ENCODE measurements at regions not wholly inside any gene's neighbourhood (a gene's known extent, or its start where the extent isn't known, plus 50 kb on each side); places are given as distances from the start of the nearest gene placed in this dataset.

DNA sequence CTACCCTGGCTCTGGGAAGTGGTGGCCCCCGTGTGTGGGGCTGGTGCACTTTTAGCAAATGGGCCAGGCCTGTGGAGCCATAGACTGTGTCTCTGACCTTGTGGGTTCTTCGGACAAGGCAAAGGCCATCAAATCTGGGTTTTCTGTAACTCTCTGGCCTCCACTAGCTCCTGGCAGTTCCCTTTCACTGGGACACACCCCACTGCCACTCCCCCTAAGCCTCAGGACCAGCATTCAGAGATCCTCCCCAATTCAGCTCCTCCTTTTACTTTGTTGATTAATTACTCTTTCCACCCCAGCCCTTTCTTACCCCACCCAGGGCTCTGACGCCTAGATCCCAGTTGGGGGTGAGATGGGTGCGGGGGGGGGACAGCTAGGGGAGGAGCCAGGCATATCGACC, 53.9 kb upstream of the IRX3 start:
- no peaks in the 10 kb centered on the region for H3K36me3 ChIP-seq (ENCODE audit: control insufficient read depth in 2 of 3, insufficient read depth in 3 of 3, low read length in 3 of 3)

DNA sequence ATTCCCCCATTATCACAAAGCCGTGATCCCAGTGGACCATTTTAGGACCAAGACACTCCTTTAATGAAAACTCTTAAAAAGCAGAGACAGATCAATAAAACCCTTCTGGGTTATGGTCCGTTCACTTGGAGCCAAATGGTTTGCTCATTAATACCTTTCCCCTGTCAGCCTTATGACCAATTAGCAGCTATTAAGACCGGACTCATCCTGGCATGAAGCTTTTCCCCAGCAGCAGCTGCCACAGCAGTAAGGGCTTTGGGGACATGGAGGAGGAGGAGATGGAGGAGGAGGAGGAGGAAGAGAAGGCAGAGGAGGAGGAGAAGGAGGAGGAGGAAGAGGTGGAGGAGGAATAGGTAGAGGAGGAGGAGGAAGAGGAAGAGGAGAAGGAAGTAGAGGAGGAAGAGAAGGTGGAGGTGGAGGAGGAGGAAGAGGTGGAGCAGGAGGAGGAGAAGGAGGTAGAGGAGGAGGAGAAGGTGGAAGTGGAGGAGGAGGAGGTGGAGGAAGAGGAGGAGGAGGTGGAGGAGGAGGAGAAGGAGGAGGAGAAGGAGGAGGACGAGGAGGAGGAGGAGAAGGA, 50.1 kb upstream of the IRX3 start:
- Histone ChIP-seq H3K27ac (ENCODE audit: low read depth in 2 of 2, low read length in 2 of 2) (no peak overlapping the region), H3K27me3 (ENCODE audit: control insufficient read depth, insufficient read depth, low read length) (no peaks in the 10 kb centered on the region), H3K9ac (ENCODE audit: low read length in 3 of 3) (no peak overlapping the region), H3K9me3 (ENCODE audit: control insufficient read depth in 2 of 3, insufficient read depth in 1 of 3, low read length in 3 of 3) (no peaks in the 10 kb centered on the region), H3K4me1 (ENCODE audit: control insufficient read depth in 2 of 3, insufficient read depth in 2 of 3, low read depth in 1 of 3, low read length in 3 of 3) (no peaks in the 10 kb centered on the region), H3K36me3 (ENCODE audit: control insufficient read depth in 2 of 3, insufficient read depth in 3 of 3, low read length in 3 of 3) (no peaks in the 10 kb centered on the region), H3K4me3 (ENCODE audit: low read length in 3 of 3) (no peak overlapping the region)
- FAIRE-seq (no peak), DNase-seq (no peak)
- intact Hi-C loops (cut with DNase I), result no loop called here
- TF ChIP-seq, protein P1, sequence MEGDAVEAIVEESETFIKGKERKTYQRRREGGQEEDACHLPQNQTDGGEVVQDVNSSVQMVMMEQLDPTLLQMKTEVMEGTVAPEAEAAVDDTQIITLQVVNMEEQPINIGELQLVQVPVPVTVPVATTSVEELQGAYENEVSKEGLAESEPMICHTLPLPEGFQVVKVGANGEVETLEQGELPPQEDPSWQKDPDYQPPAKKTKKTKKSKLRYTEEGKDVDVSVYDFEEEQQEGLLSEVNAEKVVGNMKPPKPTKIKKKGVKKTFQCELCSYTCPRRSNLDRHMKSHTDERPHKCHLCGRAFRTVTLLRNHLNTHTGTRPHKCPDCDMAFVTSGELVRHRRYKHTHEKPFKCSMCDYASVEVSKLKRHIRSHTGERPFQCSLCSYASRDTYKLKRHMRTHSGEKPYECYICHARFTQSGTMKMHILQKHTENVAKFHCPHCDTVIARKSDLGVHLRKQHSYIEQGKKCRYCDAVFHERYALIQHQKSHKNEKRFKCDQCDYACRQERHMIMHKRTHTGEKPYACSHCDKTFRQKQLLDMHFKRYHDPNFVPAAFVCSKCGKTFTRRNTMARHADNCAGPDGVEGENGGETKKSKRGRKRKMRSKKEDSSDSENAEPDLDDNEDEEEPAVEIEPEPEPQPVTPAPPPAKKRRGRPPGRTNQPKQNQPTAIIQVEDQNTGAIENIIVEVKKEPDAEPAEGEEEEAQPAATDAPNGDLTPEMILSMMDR (IDR thresholded peaks at IDR 0.05; ENCODE audit: borderline replicate concordance, extremely low read depth, insufficient read depth), result no peak

More for the DNA sequence above, 53.9 kb upstream of the IRX3 start:
- Histone ChIP-seq H3K9ac (ENCODE audit: low read length in 3 of 3) (no peak overlapping the region), H3K4me3 (ENCODE audit: low read length in 3 of 3) (no peak overlapping the region), H3K27me3 (ENCODE audit: control insufficient read depth, insufficient read depth, low read length) (no peaks in the 10 kb centered on the region), H3K27ac (ENCODE audit: low read depth in 2 of 2, low read length in 2 of 2) (no peak overlapping the region), H3K4me1 (ENCODE audit: control insufficient read depth in 2 of 3, insufficient read depth in 2 of 3, low read depth in 1 of 3, low read length in 3 of 3) (no peaks in the 10 kb centered on the region), H3K9me3 (ENCODE audit: control insufficient read depth in 2 of 3, insufficient read depth in 1 of 3, low read length in 3 of 3) (no peaks in the 10 kb centered on the region)
- TF ChIP-seq, protein P1 (IDR thresholded peaks at IDR 0.05; ENCODE audit: borderline replicate concordance, extremely low read depth, insufficient read depth), result no peak
- DNase-seq, result no peak
- FAIRE-seq, result no peak
- intact Hi-C loops (cut with DNase I), result no loop called here
